HEK293 (cell line): ENCODE measurements at regions not wholly inside any gene's neighbourhood (a gene's known extent, or its start where the extent isn't known, plus 50 kb on each side); places are given as distances from the start of the nearest gene placed in this dataset.

Experiments used
- CTCF ChIA-PET: fragments of 350-600 bp; formaldehyde crosslinking; extraction: SDS; loops from one replicate; lab custom pipeline; 2021; ENCODE audit warnings: antibody characterized with exemption; lab: Yijun Ruan, JAX
- POLR2A ChIA-PET: fragments of 300-600 bp; formaldehyde crosslinking; extraction: SDS; loops from one replicate; lab custom pipeline; 2020; ENCODE audit warnings: antibody characterized with exemption, inconsistent platforms; lab: Yijun Ruan, JAX
- H3K27ac ChIP-seq: fragments of 200-500 bp; sonication (Bioruptor generic); 2 replicates; pipeline ENCODE4 v1.5.1; 2014; ENCODE audit warnings: low read depth, low read length, control low read depth, inconsistent platforms; ENCODE audit errors: extremely low read depth
- H3K36me3 ChIP-seq, 2 experiments: fragments of 200-500 bp in 1 of 2; sonication (Bioruptor generic) in 1 of 2; 1 replicate in 1 of 2; 2 replicates in 1 of 2; pipeline ENCODE4 v1.5.1; 2014 to 2017; ENCODE audit warnings: inconsistent platforms in 2 of 2, low read length in 2 of 2; ENCODE audit not compliant: control insufficient read depth in 2 of 2, insufficient read depth in 1 of 2
- H3K4me1 ChIP-seq: fragments of 200-500 bp; sonication (Bioruptor generic); 2 replicates; pipeline ENCODE4 v1.5.1; 2014; ENCODE audit warnings: mild to moderate bottlenecking, low read length, inconsistent platforms; ENCODE audit not compliant: control insufficient read depth, insufficient read depth
- H3K4me3 ChIP-seq: 2 replicates; pipeline ENCODE4 v1.5.1; 2011; ENCODE audit warnings: low read depth, mild to moderate bottlenecking, control low read depth, low read length, moderate library complexity
- H3K9me3 ChIP-seq: fragments of 200-500 bp; sonication (Bioruptor generic); 2 replicates; pipeline ENCODE4 v1.5.1; 2014; ENCODE audit warnings: low read depth, low read length, inconsistent platforms; ENCODE audit not compliant: control insufficient read depth, insufficient read depth
- MYNN ChIP-seq: fragments of 450-650 bp; formaldehyde crosslinking; IDR thresholded peaks from 2 replicates; pipeline ENCODE4 v1.5.1; 2016; ENCODE audit warnings: missing biosample characterization, missing genetic modification characterization, borderline replicate concordance
- ZBTB7A ChIP-seq: fragments of 450-650 bp; formaldehyde crosslinking; IDR thresholded peaks from 2 replicates; pipeline ENCODE4 v1.5.1; 2016; ENCODE audit warnings: low read depth, missing biosample characterization, missing genetic modification characterization
- ZNF121 ChIP-seq: fragments of 450-650 bp; formaldehyde crosslinking; IDR thresholded peaks from 2 replicates; pipeline ENCODE4 v1.5.1; 2016; ENCODE audit warnings: missing biosample characterization, missing genetic modification characterization
- ZNF157 ChIP-seq: fragments of 450-650 bp; formaldehyde crosslinking; IDR thresholded peaks from 2 replicates; pipeline ENCODE4 v1.5.1; 2016; ENCODE audit warnings: missing biosample characterization, missing genetic modification characterization
- ZNF223 ChIP-seq: fragments of 450-650 bp; formaldehyde crosslinking; IDR thresholded peaks from 2 replicates; pipeline ENCODE4 v1.5.1; 2016; ENCODE audit warnings: missing biosample characterization, missing genetic modification characterization
- ZNF335 ChIP-seq: fragments of 450-650 bp; formaldehyde crosslinking; conservative IDR thresholded peaks from 2 replicates; pipeline ENCODE4 v1.5.1; 2016; ENCODE audit warnings: missing biosample characterization, missing genetic modification characterization
- ZNF350 ChIP-seq: fragments of 450-650 bp; formaldehyde crosslinking; IDR thresholded peaks from 2 replicates; pipeline ENCODE4 v1.5.0; 2017; ENCODE audit warnings: missing biosample characterization, mild to moderate bottlenecking, missing genetic modification characterization
- ZNF426 ChIP-seq: fragments of 450-650 bp; formaldehyde crosslinking; IDR thresholded peaks from 2 replicates; pipeline ENCODE4 v1.5.1; 2017; ENCODE audit warnings: missing biosample characterization, missing genetic modification characterization, mild to moderate bottlenecking, inconsistent platforms, moderate library complexity
- ZNF473 ChIP-seq: fragments of 450-650 bp; formaldehyde crosslinking; IDR thresholded peaks from 2 replicates; pipeline ENCODE4 v1.5.1; 2017; ENCODE audit warnings: missing biosample characterization, missing genetic modification characterization
- ZNF530 ChIP-seq: fragments of 450-650 bp; formaldehyde crosslinking; IDR thresholded peaks from 2 replicates; pipeline ENCODE4 v1.5.1; 2016; ENCODE audit warnings: low read depth, missing biosample characterization, missing genetic modification characterization
- ZNF558 ChIP-seq: fragments of 450-650 bp; formaldehyde crosslinking; IDR thresholded peaks from 2 replicates; pipeline ENCODE4 v1.5.1; 2016; ENCODE audit warnings: missing biosample characterization, missing genetic modification characterization
- ZNF785 ChIP-seq: fragments of 450-650 bp; formaldehyde crosslinking; IDR thresholded peaks from 2 replicates; pipeline ENCODE4 v1.5.1; 2016; ENCODE audit warnings: missing biosample characterization, missing genetic modification characterization
- ZNF792 ChIP-seq: fragments of 450-650 bp; formaldehyde crosslinking; IDR thresholded peaks from 2 replicates; pipeline ENCODE4 v1.5.1; 2016; ENCODE audit warnings: missing biosample characterization, missing genetic modification characterization
- ZNF830 ChIP-seq: fragments of 450-650 bp; IDR thresholded peaks from 2 replicates; pipeline ENCODE4 v1.5.0; 2018; ENCODE audit warnings: missing biosample characterization, missing genetic modification characterization, low read depth, mild to moderate bottlenecking, moderate library complexity
- ZNF843 ChIP-seq: fragments of 450-650 bp; formaldehyde crosslinking; IDR thresholded peaks from 2 replicates; pipeline ENCODE4 v1.5.1; 2016; ENCODE audit warnings: missing biosample characterization, missing genetic modification characterization
- TF ChIP-seq, protein P1 (sequence below): fragments of 450-650 bp; formaldehyde crosslinking; IDR thresholded peaks from 2 replicates; pipeline ENCODE4; 2016; ENCODE audit warnings: missing biosample characterization, missing genetic modification characterization
- TF ChIP-seq, protein P2 (sequence below): fragments of 450-650 bp; formaldehyde crosslinking; IDR thresholded peaks from 2 replicates; pipeline ENCODE4 v1.5.1; 2016; ENCODE audit warnings: missing biosample characterization, missing genetic modification characterization
- TF ChIP-seq, protein P3 (sequence below): fragments of 450-650 bp; formaldehyde crosslinking; IDR thresholded peaks from 2 replicates; pipeline ENCODE4 v1.5.1; 2017; ENCODE audit warnings: missing biosample characterization, missing genetic modification characterization
- TF ChIP-seq, protein P4 (sequence below): fragments of 450-650 bp; formaldehyde crosslinking; IDR thresholded peaks from 2 replicates; pipeline ENCODE4 v1.5.1; 2016; ENCODE audit warnings: missing biosample characterization, missing genetic modification characterization, borderline replicate concordance
- TF ChIP-seq, protein P5 (sequence below): fragments of 450-650 bp; formaldehyde crosslinking; IDR thresholded peaks from 2 replicates; pipeline ENCODE4 v1.5.1; 2017; ENCODE audit warnings: missing biosample characterization, mild to moderate bottlenecking, missing genetic modification characterization, moderate library complexity

DNA sequence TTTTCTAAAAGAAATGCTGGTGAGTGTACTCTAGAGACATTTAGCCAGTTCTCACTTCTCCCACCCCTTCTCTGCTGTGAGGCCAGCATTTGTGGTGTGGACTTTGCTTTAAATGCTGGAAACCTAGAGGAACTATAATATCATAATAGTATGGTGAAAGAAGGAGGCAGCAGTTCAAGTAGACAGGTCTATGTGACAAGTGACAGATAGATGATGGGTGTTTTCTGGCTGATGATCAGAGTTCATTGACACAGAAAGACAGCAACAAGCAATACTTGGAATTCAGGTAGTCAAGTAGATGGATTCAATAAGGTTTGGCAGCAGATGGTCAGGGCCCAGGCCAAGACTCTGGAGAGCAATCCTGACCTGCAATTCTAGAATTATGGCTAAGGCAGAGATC, 317.5 kb downstream of the PCDH7 start:
- Histone ChIP-seq H3K4me1 (no peaks in the 10 kb centered on the region), H3K27ac (no peak overlapping the region), H3K36me3 (no peaks in the 10 kb centered on the region), H3K9me3 (no peaks in the 10 kb centered on the region), H3K4me3 (no peak overlapping the region)
- no peak for TF ChIP-seq ZNF843 (tag by site-specific recombination)
- TF ChIP-seq ZNF830 (tag by site-specific recombination), result no peak
- TF ChIP-seq ZNF335 (tag by site-specific recombination), result no peak
- TF ChIP-seq ZNF473 (tag by site-specific recombination), result no peak
- no peak for TF ChIP-seq ZBTB7A (tag by site-specific recombination)
- no peak for TF ChIP-seq ZNF530
- TF ChIP-seq ZNF426 (tag by site-specific recombination), result no peak
- ChIA-PET POLR2A (no interaction called here), CTCF (no interaction called here)

DNA sequence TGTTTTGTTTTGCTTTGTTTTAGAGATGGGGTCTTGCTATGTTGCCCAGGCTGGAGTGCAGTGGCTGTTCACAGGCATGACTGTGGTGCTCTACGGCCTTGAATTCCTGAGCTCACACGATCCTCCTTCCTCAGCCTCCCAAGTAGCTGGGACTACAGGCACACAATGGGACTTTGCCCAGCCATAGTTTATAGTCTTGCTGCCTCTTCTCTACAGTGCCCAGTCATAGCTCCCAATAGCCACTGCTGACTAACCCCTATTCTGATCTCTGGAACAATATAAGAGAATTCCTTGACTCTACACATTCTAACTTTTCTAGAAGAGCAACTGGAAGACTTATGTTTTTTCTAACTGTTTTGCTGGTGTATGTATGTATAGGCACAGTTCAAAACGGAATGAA, 319.2 kb downstream of the PCDH7 start:
- TF ChIP-seq ZNF792, result no peak
- peak; percentile 44; the same call in 1 of the 2 replicates for TF ChIP-seq ZNF121 (tag by site-specific recombination)
- ChIA-PET POLR2A (no interaction called here), CTCF (interaction anchor here (1.1 kb wide), 1 partner anchor 324 kb away, joined by 3 read pairs; no protein-coding TSS in a partner anchor)
- Histone ChIP-seq H3K36me3 (no peaks in the 10 kb centered on the region), H3K4me1 (0 out of 2 replicates have a peak, but pooled peaks cover 4% of the 10 kb centered on the region), H3K4me3 (no peak overlapping the region), H3K9me3 (no peaks in the 10 kb centered on the region), H3K27ac (no peak overlapping the region)

DNA sequence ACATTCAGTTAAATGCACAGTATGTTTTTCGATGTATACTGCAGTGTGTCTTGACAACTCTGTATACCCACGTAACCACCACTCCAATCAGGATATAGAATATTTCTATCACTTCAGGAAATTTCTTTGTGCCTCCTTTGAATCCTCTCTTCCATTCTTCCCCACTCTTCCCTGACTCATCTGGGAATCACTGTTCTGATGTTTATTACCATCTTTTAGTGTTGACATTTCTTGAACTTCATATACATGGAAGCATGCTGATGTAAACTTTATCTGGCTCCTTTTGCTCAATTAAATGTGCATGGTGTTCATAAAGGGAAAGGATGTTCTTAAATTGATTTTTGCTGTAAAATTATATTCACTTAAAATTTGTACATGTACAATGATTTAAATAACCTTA, 319.9 kb downstream of the PCDH7 start:
- CTCF ChIA-PET, result no interaction called here
- no peaks in the 10 kb centered on the region for H3K9me3 ChIP-seq
- H3K36me3 ChIP-seq, result no peaks in the 10 kb centered on the region
- POLR2A ChIA-PET, result no interaction called here
- H3K4me3 ChIP-seq, result no peak overlapping the region
- H3K27ac ChIP-seq, result no peak overlapping the region
- 0 out of 2 replicates have a peak, but pooled peaks cover 4% of the 10 kb centered on the region for H3K4me1 ChIP-seq
- TF ChIP-seq, protein P1, sequence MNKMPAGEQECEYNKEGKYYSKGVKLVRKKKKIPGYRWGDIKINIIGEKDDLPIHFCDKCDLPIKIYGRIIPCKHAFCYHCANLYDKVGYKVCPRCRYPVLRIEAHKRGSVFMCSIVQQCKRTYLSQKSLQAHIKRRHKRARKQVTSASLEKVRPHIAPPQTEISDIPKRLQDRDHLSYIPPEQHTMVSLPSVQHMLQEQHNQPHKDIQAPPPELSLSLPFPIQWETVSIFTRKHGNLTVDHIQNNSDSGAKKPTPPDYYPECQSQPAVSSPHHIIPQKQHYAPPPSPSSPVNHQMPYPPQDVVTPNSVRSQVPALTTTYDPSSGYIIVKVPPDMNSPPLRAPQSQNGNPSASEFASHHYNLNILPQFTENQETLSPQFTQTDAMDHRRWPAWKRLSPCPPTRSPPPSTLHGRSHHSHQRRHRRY (tag by site-specific recombination), result no peak
- TF ChIP-seq, protein P2, sequence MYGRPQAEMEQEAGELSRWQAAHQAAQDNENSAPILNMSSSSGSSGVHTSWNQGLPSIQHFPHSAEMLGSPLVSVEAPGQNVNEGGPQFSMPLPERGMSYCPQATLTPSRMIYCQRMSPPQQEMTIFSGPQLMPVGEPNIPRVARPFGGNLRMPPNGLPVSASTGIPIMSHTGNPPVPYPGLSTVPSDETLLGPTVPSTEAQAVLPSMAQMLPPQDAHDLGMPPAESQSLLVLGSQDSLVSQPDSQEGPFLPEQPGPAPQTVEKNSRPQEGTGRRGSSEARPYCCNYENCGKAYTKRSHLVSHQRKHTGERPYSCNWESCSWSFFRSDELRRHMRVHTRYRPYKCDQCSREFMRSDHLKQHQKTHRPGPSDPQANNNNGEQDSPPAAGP (tag by site-specific recombination), result no peak
- TF ChIP-seq, protein P3, sequence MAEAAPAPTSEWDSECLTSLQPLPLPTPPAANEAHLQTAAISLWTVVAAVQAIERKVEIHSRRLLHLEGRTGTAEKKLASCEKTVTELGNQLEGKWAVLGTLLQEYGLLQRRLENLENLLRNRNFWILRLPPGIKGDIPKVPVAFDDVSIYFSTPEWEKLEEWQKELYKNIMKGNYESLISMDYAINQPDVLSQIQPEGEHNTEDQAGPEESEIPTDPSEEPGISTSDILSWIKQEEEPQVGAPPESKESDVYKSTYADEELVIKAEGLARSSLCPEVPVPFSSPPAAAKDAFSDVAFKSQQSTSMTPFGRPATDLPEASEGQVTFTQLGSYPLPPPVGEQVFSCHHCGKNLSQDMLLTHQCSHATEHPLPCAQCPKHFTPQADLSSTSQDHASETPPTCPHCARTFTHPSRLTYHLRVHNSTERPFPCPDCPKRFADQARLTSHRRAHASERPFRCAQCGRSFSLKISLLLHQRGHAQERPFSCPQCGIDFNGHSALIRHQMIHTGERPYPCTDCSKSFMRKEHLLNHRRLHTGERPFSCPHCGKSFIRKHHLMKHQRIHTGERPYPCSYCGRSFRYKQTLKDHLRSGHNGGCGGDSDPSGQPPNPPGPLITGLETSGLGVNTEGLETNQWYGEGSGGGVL (tag by site-specific recombination), result no peak
- TF ChIP-seq, protein P4, sequence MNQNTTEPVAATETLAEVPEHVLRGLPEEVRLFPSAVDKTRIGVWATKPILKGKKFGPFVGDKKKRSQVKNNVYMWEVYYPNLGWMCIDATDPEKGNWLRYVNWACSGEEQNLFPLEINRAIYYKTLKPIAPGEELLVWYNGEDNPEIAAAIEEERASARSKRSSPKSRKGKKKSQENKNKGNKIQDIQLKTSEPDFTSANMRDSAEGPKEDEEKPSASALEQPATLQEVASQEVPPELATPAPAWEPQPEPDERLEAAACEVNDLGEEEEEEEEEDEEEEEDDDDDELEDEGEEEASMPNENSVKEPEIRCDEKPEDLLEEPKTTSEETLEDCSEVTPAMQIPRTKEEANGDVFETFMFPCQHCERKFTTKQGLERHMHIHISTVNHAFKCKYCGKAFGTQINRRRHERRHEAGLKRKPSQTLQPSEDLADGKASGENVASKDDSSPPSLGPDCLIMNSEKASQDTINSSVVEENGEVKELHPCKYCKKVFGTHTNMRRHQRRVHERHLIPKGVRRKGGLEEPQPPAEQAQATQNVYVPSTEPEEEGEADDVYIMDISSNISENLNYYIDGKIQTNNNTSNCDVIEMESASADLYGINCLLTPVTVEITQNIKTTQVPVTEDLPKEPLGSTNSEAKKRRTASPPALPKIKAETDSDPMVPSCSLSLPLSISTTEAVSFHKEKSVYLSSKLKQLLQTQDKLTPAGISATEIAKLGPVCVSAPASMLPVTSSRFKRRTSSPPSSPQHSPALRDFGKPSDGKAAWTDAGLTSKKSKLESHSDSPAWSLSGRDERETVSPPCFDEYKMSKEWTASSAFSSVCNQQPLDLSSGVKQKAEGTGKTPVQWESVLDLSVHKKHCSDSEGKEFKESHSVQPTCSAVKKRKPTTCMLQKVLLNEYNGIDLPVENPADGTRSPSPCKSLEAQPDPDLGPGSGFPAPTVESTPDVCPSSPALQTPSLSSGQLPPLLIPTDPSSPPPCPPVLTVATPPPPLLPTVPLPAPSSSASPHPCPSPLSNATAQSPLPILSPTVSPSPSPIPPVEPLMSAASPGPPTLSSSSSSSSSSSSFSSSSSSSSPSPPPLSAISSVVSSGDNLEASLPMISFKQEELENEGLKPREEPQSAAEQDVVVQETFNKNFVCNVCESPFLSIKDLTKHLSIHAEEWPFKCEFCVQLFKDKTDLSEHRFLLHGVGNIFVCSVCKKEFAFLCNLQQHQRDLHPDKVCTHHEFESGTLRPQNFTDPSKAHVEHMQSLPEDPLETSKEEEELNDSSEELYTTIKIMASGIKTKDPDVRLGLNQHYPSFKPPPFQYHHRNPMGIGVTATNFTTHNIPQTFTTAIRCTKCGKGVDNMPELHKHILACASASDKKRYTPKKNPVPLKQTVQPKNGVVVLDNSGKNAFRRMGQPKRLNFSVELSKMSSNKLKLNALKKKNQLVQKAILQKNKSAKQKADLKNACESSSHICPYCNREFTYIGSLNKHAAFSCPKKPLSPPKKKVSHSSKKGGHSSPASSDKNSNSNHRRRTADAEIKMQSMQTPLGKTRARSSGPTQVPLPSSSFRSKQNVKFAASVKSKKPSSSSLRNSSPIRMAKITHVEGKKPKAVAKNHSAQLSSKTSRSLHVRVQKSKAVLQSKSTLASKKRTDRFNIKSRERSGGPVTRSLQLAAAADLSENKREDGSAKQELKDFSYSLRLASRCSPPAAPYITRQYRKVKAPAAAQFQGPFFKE (tag by site-specific recombination), result no peak
- TF ChIP-seq MYNN (tag by site-specific recombination), result no peak
- no peak for TF ChIP-seq ZNF785
- TF ChIP-seq ZNF157 (tag by site-specific recombination), result no peak
- no peak for TF ChIP-seq ZNF350 (tag by site-specific recombination)
- no peak for TF ChIP-seq ZNF558 (tag by site-specific recombination)
- TF ChIP-seq ZNF223 (tag by site-specific recombination), result no peak
- TF ChIP-seq, protein P5, sequence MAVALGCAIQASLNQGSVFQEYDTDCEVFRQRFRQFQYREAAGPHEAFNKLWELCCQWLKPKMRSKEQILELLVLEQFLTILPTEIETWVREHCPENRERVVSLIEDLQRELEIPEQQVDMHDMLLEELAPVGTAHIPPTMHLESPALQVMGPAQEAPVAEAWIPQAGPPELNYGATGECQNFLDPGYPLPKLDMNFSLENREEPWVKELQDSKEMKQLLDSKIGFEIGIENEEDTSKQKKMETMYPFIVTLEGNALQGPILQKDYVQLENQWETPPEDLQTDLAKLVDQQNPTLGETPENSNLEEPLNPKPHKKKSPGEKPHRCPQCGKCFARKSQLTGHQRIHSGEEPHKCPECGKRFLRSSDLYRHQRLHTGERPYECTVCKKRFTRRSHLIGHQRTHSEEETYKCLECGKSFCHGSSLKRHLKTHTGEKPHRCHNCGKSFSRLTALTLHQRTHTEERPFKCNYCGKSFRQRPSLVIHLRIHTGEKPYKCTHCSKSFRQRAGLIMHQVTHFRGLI, result no peak
